ENCODE measurements at regions not wholly inside any gene's neighbourhood (a gene's known extent, or its start where the extent isn't known, plus 50 kb on each side); places are given as distances from the start of the nearest gene placed in this dataset.

- Histone ChIP-seq H3K27ac (ENCODE audit: low read depth, low read length) (no peak overlapping the region), H2AFZ (ENCODE audit: low read depth, low read length) (no peak overlapping the region), H3K9me3 (ENCODE audit: insufficient read depth, low read depth, low read length) (no peaks in the 10 kb centered on the region), H3K4me3 (ENCODE audit: insufficient read depth, low read depth, low read length) (no peak overlapping the region), H3K4me1 (ENCODE audit: insufficient read depth, low read length) (no peaks in the 10 kb centered on the region), H3K36me3 (ENCODE audit: insufficient read depth, low read length) (no peaks in the 10 kb centered on the region), H3K4me2 (ENCODE audit: low read length) (no peak overlapping the region), H4K20me1 (ENCODE audit: insufficient read depth, low read length) (no peaks in the 10 kb centered on the region), H3K79me2 (ENCODE audit: insufficient read depth, low read length) (no peaks in the 10 kb centered on the region), H3K9ac (ENCODE audit: low read length) (no peak overlapping the region), H3K27me3 (ENCODE audit: insufficient read depth, low read length) (no peaks in the 10 kb centered on the region)
- TF ChIP-seq CTCF (IDR thresholded peaks at IDR 0.05; ENCODE audit: insufficient read depth, low read depth, low read length) (no peak), EZH2 (IDR thresholded peaks at IDR 0.05; ENCODE audit: insufficient read depth, low read length) (no peak)
- H3K4me3 Mint-ChIP-seq (ENCODE audit: unreplicated experiment) = no peak overlapping the region
- no peaks in the 10 kb centered on the region for H3K27me3 Mint-ChIP-seq (ENCODE audit: low read depth, unreplicated experiment)
- no peak for DNase-seq (ENCODE audit: low read depth)
- no peak overlapping the region for H3K27ac Mint-ChIP-seq (ENCODE audit: unreplicated experiment)
- no peaks in the 10 kb centered on the region for H3K4me1 Mint-ChIP-seq (ENCODE audit: low read depth, unreplicated experiment)
- H3K9me3 Mint-ChIP-seq (ENCODE audit: unreplicated experiment) = no peaks in the 10 kb centered on the region
- FAIRE-seq = no peak
- no peaks in the 10 kb centered on the region for H3K36me3 Mint-ChIP-seq (ENCODE audit: low read depth, unreplicated experiment)
Measured at GRCh38 chr2:147164563-147164962, 680.3 kb upstream of the ACVR2A start.

GRCh38 chr2:147161746-147162145, 683.1 kb upstream of the ACVR2A start:
- H3K79me2 ChIP-seq (ENCODE audit: insufficient read depth, low read length) = no peaks in the 10 kb centered on the region
- H3K27me3 Mint-ChIP-seq (ENCODE audit: low read depth, unreplicated experiment) = no peaks in the 10 kb centered on the region
- DNase-seq (ENCODE audit: low read depth) (no peak), FAIRE-seq (no peak)
- no peaks in the 10 kb centered on the region for H3K27me3 ChIP-seq (ENCODE audit: insufficient read depth, low read length)
- H3K9ac ChIP-seq (ENCODE audit: low read length) = no peak overlapping the region
- no peak overlapping the region for H3K4me2 ChIP-seq (ENCODE audit: low read length)
- H3K4me1 Mint-ChIP-seq (ENCODE audit: low read depth, unreplicated experiment) = no peaks in the 10 kb centered on the region
- H3K9me3 Mint-ChIP-seq (ENCODE audit: unreplicated experiment) = no peaks in the 10 kb centered on the region
- H3K27ac ChIP-seq (ENCODE audit: low read depth, low read length) = no peak overlapping the region
- no peaks in the 10 kb centered on the region for H4K20me1 ChIP-seq (ENCODE audit: insufficient read depth, low read length)
- no peak for TF ChIP-seq CTCF (IDR thresholded peaks at IDR 0.05; ENCODE audit: insufficient read depth, low read depth, low read length)
- TF ChIP-seq EZH2 (IDR thresholded peaks at IDR 0.05; ENCODE audit: insufficient read depth, low read length) = no peak
- H3K4me1 ChIP-seq (ENCODE audit: insufficient read depth, low read length) = no peaks in the 10 kb centered on the region
- no peak overlapping the region for H3K27ac Mint-ChIP-seq (ENCODE audit: unreplicated experiment)
- no peaks in the 10 kb centered on the region for H3K9me3 ChIP-seq (ENCODE audit: insufficient read depth, low read depth, low read length)
- H3K4me3 Mint-ChIP-seq (ENCODE audit: unreplicated experiment) = no peak overlapping the region
- no peak overlapping the region for H2AFZ ChIP-seq (ENCODE audit: low read depth, low read length)
- no peaks in the 10 kb centered on the region for H3K36me3 Mint-ChIP-seq (ENCODE audit: low read depth, unreplicated experiment)
- H3K36me3 ChIP-seq (ENCODE audit: insufficient read depth, low read length) = no peaks in the 10 kb centered on the region
- H3K4me3 ChIP-seq (ENCODE audit: insufficient read depth, low read depth, low read length) = no peak overlapping the region

GRCh38 chr2:147156970-147157369, 687.9 kb upstream of the ACVR2A start:
- Mint-ChIP-seq H3K27ac (ENCODE audit: unreplicated experiment) (no peak overlapping the region), H3K9me3 (ENCODE audit: unreplicated experiment) (peaks cover 10% of the 10 kb centered on the region), H3K4me3 (ENCODE audit: unreplicated experiment) (no peak overlapping the region), H3K4me1 (ENCODE audit: low read depth, unreplicated experiment) (no peaks in the 10 kb centered on the region), H3K27me3 (ENCODE audit: low read depth, unreplicated experiment) (no peaks in the 10 kb centered on the region), H3K36me3 (ENCODE audit: low read depth, unreplicated experiment) (no peaks in the 10 kb centered on the region)
- TF ChIP-seq CTCF (IDR thresholded peaks at IDR 0.05; ENCODE audit: insufficient read depth, low read depth, low read length) (no peak), EZH2 (IDR thresholded peaks at IDR 0.05; ENCODE audit: insufficient read depth, low read length) (no peak)
- H2AFZ ChIP-seq (ENCODE audit: low read depth, low read length) = no peak overlapping the region
- no peak overlapping the region for H3K9ac ChIP-seq (ENCODE audit: low read length)
- H3K27ac ChIP-seq (ENCODE audit: low read depth, low read length) = no peak overlapping the region
- no peaks in the 10 kb centered on the region for H3K27me3 ChIP-seq (ENCODE audit: insufficient read depth, low read length)
- no peak overlapping the region for H3K4me3 ChIP-seq (ENCODE audit: insufficient read depth, low read depth, low read length)
- no peaks in the 10 kb centered on the region for H3K4me1 ChIP-seq (ENCODE audit: insufficient read depth, low read length)
- no peaks in the 10 kb centered on the region for H3K36me3 ChIP-seq (ENCODE audit: insufficient read depth, low read length)
- no peaks in the 10 kb centered on the region for H4K20me1 ChIP-seq (ENCODE audit: insufficient read depth, low read length)
- DNase-seq (ENCODE audit: low read depth) (no peak), FAIRE-seq (no peak)
- no peaks in the 10 kb centered on the region for H3K79me2 ChIP-seq (ENCODE audit: insufficient read depth, low read length)
- H3K4me2 ChIP-seq (ENCODE audit: low read length) = no peak overlapping the region
- H3K9me3 ChIP-seq (ENCODE audit: insufficient read depth, low read depth, low read length) = no peaks in the 10 kb centered on the region

Data from astrocyte (in vitro differentiated cells and primary cell).